ENCODE measurements at regions not wholly inside any gene's neighbourhood (a gene's known extent, or its start where the extent isn't known, plus 50 kb on each side); places are given as distances from the start of the nearest gene placed in this dataset.
"Not testable (repeated sequence)": the region's sequence is repeated elsewhere in the genome, so short reads cannot be mapped to it uniquely, and the experiment has no call there.

DNA sequence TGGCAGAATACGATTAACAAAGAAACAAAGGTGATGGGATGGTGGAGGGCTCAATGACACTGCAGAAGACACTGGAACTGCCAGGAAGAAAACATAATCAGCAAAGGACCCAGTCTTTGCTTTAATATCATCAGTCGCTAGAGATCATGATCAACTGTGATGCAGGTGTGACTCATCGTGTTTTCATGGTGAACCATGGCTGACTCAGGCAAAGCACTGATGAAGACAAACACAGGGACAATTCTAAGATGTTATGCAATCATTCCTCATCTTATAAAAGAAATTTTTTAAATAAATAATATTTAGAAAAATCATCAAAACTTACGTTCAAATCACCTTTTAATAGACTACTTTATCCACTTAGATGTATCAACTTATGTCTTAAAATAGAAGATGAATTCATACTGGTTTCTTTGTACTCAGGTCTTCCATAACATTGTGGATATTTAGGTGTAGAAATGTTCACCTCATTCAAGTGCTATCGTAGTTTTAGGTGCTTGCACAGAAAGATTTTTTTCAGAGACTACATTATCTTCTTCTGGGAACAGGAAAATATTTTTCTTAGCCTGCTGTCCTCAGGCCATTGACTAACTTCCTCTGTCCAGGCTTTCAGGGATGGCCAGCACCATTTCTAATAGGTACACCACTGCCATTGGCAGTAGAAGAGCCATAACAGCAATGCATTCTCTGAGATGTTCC, 673.4 kb upstream of the MEF2C start:
- no peak for DNase-seq (ENCODE audit: low spot score)

DNA sequence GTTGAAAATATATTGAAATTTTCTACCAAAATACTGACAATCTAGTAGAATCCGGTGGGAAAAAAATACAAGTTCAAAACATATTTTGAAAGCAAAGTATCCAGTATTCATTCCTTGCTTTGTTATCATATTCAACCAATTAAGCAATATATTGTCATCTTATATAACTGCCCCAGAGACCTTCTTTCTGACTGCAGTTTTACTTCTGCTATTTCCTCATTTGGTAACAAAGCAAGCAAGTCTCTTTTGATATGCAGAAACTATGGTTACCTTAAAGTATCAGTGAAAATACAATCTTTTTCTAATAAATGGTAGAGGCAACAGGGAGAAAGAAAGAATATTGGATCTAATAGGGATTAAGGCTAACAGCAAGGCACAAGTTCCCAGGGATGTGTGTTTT, 663.7 kb upstream of the MEF2C start:
- no peak for DNase-seq (ENCODE audit: low spot score)

DNA sequence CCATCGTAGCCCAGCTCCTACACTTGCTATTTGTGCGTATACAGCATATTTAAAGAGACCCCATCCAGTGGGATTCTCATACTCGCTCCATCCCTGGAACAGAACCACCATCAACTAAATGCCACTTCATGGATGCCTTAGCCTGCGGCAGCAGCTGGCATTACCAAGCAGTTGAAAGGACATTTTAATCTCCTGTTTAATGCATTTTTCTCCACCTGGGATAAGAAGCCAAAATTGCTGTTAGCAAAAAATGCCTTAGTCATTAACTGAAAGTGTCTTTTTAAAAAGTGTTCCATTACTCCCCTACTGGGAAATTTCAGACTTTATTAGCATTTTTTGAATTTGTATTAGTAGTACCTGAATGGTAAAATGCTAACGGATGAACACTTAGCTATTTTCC, 662.6 kb upstream of the MEF2C start:
- DNase-seq (ENCODE audit: low spot score), result no peak

DNA sequence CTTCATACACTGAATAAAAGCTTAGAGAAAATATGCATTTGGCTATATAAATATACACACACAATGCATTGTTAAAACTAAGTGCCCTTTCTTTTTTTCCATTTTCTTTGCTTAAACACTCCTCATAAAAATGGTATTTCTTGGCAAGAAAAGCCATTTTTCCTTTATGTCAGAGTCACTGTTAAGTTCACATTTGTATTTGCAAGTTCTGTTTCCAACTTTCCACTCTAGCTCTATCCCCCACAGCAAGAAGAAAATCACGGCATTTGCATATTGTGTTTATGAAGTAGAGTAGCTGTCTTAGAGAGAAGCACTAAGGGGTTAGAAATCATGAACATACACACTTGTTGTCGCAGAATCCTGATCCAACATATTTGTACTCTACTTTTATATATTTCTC, 662.1 kb upstream of the MEF2C start:
- DNase-seq (ENCODE audit: low spot score), result no peak

DNA sequence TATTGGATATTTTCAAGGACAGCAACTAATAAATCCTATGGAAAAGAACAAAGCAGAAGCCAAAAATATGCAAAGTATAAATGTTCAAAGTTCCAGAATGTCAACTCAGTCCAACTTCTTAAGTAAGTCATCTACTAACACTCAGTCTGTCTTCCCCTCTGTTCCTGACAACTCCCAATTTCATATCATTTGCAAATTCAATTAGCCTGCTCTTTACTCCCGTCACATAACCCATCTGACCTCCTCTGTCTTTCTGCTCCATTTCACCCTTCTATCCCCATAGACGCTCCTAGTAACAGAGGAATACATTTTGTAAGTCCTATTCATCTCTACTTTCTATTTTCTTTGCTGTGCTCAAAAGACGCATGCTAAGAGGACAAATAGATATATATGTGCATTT, 659.8 kb upstream of the MEF2C start:
- DNase-seq (ENCODE audit: low spot score), result no peak

DNA sequence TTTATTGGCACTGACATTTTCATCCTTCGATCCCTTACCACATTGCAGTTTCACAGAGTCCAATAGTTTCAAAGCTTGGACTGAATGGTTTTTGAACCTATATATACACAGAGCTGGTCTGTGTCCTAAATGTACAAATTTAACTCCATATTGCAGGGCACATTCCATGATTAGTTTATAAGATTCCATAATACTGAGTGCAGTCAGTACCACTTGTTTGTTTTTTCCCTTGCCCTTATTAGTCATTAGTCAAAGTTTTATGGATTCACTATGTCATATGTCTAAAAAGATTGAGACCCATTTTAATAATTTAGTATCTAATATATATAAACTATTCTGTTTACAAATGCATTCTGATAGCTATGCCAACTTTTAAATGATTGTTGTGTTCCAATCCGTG, 654.8 kb upstream of the MEF2C start:
- no peak for DNase-seq (ENCODE audit: low spot score)

DNA sequence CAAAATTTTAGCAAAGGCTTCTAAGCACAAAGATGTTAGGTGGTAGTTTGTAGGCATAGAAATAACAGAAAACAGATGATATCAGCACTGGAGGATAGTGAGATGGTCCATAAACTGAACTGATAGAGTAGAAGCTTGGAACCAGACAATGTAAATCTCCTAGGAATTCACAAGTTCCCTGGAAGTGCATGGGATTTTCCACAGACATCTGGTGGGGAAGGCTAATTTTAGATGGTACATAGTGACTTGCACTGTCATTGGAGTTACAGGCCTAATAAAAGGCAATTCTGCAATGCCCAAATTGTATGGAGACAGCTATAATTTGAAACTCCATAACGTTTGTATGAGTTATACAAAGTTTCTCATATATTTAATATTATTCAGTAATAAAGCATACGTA, 653.0 kb upstream of the MEF2C start:
- no peak for DNase-seq (ENCODE audit: low spot score)

DNA sequence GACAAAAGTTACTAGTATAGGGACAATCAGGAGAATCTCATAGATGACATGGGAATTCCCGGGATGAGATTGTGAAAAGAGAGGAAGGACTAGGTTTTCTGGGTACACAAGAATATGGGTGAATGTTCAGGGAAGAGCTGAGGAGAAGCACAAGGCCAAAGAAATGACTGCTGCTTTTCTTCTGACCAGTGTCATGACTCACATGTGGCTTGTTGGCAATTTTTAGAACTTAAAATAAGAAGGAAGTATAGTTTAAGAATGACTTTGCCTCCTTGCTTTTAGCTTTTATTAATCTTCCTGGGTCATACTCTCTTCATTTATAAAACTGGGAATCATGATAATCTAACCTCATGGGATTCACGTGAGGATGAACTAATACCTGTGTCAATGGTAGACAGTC, 652.4 kb upstream of the MEF2C start:
- DNase-seq (ENCODE audit: low spot score), result no peak

DNA sequence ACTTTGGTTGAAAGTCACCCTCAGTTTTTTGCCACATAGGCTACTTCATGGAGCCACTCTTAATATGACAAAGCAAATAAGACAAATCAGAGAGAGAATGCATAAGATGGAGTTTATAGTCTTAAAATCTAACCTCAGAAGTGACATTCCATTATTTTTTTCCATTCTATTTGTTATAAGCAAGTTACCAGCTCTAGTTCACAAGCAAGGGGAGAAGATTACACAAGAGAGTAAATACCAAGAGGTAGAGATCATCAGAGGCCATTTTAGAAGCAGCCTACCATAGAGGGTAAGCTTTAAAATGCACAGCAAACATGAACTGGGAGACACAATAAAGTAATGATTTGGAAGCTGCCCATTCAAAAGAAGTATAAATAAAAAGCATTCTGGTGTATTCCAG, 651.3 kb upstream of the MEF2C start:
- no peak for DNase-seq (ENCODE audit: low spot score)

DNA sequence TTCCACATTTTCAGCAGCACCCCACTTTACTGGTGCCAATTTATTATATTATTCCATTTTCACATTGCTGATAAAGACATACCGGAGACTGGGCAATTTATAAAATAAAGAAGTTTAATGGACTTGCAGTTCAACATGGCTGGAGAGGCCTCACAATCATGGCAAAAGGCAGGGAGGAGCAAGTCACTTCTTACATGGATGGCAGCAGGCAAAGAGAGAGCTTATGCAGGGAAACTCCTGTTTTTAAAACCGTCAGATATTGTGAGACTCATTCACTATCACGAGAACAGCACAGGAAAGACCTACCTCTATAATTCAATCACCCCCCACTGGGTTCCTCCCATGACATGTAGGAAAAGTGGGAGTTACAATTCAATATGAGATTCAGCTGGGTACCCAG, 641.8 kb upstream of the MEF2C start:
- DNase-seq (ENCODE audit: low spot score), result no peak

DNA sequence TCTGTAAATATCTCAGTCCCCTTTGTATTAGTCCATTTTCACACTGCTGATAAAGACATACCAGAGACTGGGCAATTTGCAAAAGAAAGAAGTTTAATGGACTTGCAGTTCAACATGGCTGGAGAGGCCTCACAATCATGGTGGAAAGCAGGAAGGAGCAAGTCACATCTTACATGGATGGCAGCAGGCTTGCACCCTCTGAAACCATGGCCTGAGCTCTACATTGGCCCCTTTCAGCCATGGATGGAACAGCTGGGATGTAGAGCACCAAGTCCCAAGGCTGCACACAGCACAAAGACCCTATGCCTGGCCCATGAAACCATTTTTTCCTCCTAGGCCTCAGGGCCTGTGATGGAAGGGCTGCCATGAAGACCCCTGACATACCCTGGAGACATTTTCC, 640.9 kb upstream of the MEF2C start:
- not testable (repeated sequence) for DNase-seq (ENCODE audit: low spot score)

DNA sequence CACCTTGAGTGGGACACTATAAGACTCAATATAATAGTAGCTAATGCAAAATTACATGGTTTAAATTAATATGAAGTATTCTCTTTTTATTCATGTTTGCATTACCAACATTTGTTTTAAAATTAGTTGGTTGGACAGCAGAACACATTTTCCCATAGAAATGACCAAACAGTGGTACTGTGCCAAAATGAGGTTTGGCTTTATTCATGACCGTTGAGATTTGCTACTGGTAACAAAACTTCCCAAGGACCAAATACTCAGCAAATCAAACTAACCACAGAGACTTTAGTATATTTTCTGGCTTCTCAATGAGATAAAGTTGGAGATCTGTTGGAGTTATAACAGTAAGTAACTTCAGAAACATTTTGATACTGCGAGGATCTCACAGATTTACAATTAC, 637.8 kb upstream of the MEF2C start:
- no peak for DNase-seq (ENCODE audit: low spot score)

DNA sequence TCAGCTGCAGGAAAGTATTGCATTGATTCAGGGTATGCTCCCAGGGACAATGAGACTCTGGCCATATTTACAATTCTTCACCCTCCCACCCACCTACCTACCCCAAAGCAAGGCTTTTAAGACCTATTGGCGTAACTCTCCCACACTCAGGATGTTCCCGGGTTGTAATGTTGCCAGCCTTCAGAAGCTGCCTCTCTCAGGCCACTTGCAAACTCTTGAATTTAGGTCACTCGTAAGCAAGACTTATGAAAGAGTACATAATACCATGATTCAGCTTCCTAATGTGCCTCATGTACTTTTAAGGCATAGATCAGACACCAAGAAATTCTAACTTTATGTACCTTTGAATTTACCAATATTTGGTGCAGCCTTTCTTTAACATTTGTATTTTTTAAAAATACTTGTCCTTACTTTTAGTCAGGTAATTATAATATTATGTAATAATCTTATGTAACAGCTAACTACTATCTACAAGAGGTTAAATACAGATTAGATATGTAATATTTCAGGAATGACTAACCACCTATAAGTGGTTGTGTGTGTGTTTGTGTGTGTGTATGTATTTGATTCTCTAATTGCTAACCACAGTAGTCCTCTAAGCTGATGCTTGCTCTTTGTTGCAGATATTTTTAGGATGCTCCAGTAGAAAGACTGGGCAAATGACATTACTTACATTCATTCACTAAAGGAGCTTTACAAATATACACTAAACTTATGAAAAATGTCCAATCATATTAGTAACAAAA, 630.5 kb upstream of the MEF2C start:
- no peak for DNase-seq (ENCODE audit: low spot score)

DNA sequence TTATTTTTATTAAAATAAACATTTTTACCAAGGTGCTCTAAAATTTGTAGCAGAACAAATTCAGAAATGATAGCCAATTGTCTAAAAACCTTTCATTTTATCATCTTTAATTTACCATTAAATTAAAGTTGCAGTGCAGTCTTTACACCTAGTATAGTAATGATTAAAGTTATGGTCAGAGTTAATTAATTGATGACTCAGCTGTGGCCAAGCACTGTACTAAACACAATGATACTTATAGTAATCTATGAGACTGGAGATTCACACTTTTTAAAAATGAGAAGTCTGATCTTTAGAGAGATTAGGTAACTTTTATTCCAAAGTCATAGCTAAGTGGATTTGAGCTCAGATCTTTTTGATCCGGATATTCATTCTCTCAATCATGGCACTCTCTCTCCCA, 621.1 kb upstream of the MEF2C start:
- DNase-seq (ENCODE audit: low spot score), result no peak

DNA sequence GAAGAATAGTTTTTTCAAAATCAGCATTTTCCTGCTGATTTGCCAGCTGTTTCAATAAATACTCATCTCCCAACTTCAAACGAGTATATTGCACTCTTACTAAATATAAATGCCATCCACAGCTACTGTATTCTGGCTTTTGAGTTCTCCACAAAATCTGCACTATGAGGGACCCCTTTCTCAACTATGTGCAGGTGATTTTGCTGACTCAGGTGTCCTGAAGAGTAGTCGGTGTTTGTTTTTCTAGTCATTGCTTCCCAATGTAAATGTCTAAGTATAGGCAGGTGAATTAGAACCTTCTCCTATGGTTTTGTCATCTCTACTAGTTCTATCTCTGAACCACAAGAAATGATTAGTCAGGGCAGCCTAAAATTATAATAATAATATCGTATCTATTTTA, 616.8 kb upstream of the MEF2C start:
- DNase-seq (ENCODE audit: low spot score), result no peak

DNA sequence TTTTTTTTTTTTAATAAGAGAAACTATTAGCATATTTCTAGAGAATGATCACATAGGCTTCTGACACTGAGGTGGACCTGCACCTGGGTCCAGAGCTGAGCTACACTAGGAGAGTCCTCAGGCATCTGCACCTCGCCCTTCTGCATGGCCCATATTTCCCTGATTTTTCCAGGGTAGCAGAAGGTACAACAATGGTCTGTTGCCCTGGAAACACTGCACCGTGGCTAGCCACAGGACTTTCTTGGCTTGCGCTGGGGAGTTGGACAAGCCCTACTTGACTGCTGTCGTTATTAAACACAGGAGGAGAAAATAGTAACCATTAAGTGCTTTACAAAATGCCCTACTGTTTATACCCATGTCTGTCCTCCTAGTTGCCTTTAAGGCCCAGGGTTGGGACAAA, 615.7 kb upstream of the MEF2C start:
- no peak for DNase-seq (ENCODE audit: low spot score)

DNA sequence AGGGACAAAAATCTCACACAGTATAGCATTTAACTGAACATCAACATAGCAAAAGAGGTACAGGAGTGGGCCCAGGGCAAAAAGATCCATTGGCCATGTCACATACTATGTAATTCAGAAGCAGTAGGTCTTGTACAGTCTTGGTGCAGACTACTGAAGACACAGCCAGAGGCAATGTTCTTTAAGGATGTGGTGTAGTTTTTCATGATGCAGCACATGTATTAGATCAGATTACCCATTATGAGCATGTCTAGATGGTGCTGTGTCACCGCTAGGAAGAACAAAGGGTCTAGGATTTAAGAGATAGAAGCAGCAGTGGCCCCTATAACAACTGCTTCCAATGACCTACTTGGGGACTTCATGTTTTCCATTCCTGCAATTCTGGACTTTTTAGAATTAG, 610.4 kb upstream of the MEF2C start:
- no peak for DNase-seq (ENCODE audit: low spot score)

DNA sequence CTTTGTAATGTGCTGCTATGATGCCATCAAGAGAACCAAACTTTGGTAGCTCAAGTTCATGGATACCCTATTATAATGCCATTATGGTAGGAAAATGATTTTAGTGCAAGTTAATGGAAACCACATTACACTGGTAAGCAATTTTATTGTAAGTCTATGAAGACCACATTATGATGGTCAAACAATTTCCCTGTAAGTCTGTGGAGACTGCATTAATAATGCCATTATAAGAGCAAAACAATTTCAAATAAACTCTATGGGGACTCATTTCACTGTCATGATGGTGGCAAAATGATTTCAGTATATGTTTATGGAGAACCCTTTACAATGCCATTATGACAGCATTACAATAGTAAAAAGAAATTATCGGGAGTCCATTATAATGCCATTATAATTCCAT, 602.0 kb upstream of the MEF2C start:
- no peak for DNase-seq (ENCODE audit: low spot score)

DNA sequence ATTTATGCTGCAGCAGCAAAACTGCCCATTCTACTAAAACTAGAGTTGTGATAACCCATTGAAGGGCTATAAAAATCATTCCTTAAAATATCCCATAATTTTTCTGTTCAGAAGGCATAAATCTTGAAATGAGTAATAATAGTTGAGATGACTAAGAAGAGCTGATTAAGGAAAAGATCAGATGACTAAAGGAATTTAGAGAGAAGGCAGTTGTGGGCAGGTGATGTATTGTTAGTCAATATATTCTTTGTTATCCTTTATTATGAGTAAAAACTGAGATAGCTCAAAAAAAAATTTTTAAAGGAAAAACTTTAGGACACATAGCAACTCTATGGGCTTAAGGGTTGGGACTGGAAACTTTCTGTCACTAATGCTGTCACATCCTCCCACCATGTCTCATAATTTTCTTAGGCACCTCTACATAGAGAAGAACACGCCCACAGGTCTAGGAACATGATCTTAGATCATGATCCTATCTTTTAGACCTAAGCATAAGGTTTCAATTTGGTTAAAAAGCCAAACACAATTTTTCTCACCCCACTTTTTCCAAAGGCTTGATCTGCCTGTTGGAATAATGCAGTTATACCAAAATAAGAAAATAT, 597.5 kb upstream of the MEF2C start:
- no peak for DNase-seq (ENCODE audit: low spot score)

DNA sequence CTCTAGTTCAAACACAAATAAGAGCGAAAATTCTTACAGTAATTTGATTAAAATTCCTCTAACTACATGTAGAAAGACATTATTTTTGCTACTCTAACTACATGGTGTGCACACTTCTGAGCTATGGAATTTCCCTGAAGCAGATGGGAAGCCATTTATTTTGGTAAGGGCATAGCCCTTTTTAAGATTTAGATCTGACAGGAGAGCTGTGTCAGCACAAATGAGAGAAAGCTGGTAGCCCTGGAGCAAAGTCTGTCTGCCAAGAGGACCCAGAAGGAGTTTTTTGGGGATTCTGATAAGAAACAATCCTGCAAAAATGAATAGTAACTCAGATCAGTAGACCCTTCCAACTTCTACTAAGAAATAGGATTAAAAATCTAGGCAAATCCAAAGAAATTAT, 595.9 kb upstream of the MEF2C start:
- DNase-seq (ENCODE audit: low spot score), result no peak

DNA sequence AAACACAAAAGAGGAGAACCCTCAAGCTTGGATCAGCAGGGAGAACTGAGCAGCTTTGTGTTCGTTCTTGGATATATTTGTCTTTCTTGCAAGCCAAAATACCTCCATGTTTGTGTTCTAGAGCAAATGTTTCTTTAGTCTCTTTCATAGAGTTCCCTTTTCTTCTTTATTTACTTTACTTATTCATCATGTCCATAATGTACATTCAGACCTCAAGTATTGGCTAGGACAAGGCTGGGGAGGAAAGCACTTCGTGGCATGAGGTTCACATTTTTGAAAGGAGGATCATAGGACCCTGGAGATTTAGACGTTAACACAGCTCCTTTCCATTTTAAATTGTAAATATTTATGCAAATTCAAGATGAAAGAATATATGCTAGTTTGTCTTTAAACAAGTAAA, 590.2 kb upstream of the MEF2C start:
- DNase-seq (ENCODE audit: low spot score), result no peak

DNA sequence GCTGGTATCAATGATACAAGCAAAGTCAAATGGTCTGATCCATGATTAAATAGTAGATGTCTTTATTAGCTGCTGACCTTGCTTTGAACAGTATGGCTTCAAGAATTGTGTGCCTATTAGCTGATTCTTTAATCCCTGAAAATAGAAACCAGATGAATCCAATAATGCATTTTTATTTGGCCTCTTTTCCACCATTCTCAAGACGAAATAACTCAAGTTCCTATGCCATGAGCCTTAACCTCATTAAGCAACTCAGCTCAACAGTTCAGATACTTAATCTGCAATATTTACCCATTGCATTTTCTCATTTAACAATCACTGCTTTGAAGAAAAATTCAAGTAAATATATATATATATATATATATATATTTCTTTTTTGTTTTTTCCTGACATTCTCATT, 588.6 kb upstream of the MEF2C start:
- no peak for DNase-seq (ENCODE audit: low spot score)

DNA sequence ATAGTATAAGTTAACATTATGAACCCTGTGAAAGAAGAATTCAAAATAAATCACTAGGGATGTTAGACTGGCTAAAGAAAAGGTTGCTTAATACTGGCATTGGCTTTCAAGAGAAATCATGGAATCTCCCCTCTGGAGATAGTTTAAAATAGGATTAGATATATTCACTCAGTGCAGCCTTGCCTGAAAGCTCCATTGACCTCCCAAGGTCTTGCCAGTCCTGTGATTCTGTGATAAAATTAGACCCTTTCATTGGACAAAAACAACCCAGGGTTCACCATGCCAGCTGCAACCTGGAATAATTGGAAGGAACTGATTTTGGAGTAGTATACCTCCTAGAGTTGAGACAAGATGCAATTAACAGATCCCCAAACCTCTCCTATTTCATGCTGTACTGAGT, 588.1 kb upstream of the MEF2C start:
- DNase-seq (ENCODE audit: low spot score), result no peak

DNA sequence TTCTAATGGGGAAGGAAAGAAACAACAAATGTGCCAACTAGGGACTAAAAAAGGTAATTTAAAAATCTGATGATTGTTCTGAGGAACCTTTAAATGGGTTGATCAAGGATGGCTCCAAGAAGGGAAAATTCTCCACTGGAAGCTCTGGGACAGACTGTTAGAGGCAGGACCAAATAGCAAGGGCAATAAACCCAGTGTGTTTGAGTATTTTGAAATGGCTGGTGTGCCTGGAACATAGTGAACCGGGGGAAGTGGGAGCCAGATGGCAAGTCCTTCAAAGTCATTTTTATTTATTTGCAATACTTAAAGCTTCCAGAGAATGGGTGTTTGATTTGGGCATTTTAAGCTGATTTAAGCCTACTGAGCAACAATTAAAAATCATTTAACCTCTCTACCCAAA, 587.7 kb upstream of the MEF2C start:
- no peak for DNase-seq (ENCODE audit: low spot score)
